GM23248 (cell line): ENCODE measurements at regions not wholly inside any gene's neighbourhood (a gene's known extent, or its start where the extent isn't known, plus 50 kb on each side); places are given as distances from the start of the nearest gene placed in this dataset.

Source experiments
- EZH2 ChIP-seq: fragments of 200-600 bp; sonication (generic); IDR thresholded peaks from 2 replicates; pipeline ENCODE4 v1.6.1; 2018; ENCODE audit warnings: antibody characterized with exemption, mild to moderate bottlenecking; ENCODE audit not compliant: insufficient read depth, poor library complexity, severe bottlenecking
- EZH2phosphoT487 ChIP-seq: fragments of 200-600 bp; sonication (generic); IDR thresholded peaks from 2 replicates; pipeline ENCODE4 v1.6.1; 2018; ENCODE audit warnings: antibody characterized with exemption, moderate library complexity, mild to moderate bottlenecking, low read depth; ENCODE audit not compliant: insufficient read depth

DNA sequence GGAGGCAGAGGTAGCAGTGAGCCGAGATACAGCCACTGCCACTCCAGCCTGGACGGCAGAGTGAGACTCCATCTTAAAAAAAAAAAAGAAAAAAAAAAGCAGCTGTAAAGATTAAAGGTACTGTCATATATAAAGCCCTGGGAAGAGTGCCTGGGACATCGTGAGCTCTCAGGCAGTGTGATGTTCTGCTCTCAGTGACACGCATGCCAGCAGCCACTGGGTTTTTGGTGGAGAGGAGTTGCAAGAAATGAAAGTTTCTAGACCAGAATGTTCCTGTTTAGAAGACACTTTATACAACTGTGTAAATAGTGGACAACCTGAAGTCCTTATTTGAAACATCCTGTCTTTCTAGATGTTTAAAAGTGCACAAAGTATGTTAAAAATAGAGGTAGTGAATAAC is 213.2 kb downstream of the IRF8 start:
- TF ChIP-seq EZH2phosphoT487 (no peak), EZH2 (no peak)
